Keratinocyte (primary cell): ENCODE measurements at regions not wholly inside any gene's neighbourhood (a gene's known extent, or its start where the extent isn't known, plus 50 kb on each side); places are given as distances from the start of the nearest gene placed in this dataset.

Experiments used
- CTCF ChIP-seq, 3 experiments: IDR thresholded peaks in 1 of 3; conservative IDR thresholded peaks in 1 of 3; optimal IDR thresholded peaks in 1 of 3; 2 replicates in 2 of 3; 3 replicates in 1 of 3; pipeline versions ENCODE3 to v1.5.1; 2011; ENCODE audit warnings: low read length in 3 of 3, mild to moderate bottlenecking in 3 of 3, moderate library complexity in 2 of 3, control low read depth in 1 of 3, inconsistent platforms in 1 of 3; ENCODE audit not compliant: insufficient read depth in 2 of 3; ENCODE audit errors: extremely low read depth in 1 of 3
- EZH2 ChIP-seq: IDR thresholded peaks from one replicate; pipeline ENCODE4 v1.6.1; 2012; ENCODE audit warnings: inconsistent platforms, mild to moderate bottlenecking, low read length, moderate library complexity

DNA sequence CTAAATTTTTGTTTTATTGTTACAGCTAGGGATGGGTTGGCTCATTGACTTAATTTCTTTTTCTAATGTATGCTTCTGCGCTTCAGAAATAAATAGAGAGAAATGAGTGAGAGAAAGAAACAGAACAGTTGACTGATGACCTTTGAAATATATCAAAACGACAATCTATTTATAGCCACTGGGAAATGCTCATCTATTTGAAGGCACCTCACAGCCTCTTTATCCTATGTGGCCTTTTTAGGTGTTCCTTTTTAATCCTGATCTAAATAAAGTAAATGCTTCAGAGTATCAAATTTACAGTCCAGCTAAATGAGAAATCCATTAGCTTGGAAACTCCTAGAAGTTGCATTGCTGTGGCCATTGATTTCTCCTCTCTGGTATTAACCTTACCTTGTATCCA is 943.5 kb upstream of the CITED2 start:
- TF ChIP-seq EZH2 (no peak), CTCF (optimal IDR thresholded peaks at IDR 0.05 in 1 of 3, IDR thresholded peaks at IDR 0.05 in 1 of 3, conservative IDR thresholded peaks at IDR 0.05 in 1 of 3; ENCODE audit: extremely low read depth in 1 of 3, insufficient read depth in 2 of 3, low read length in 3 of 3) (no peak)
